ENCODE measurements at regions not wholly inside any gene's neighbourhood (a gene's known extent, or its start where the extent isn't known, plus 50 kb on each side); places are given as distances from the start of the nearest gene placed in this dataset.

DNA sequence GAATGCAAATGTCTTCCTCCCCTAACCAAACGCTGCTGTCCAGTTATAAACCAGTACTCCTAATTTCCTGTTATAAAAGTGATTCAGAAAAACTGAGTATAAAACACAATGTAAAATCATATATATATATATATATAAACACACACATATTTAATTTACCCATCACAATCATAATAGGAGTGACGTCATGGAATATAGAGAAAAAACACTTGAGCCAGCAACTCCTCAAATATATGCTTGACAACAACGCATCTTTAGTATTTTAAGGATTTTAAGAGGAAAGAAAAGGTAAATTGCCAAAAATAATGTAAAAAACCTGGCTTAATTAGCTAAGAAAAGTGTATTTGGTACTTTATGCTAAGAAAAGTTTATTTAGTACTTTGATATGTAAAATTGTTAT lies 2701.7 kb downstream of the PCDH7 start:
- TF ChIP-seq EZH2phosphoT487 (IDR thresholded peaks at IDR 0.05; ENCODE audit: insufficient read depth, low read depth) (no peak), EZH2 (IDR thresholded peaks at IDR 0.05; ENCODE audit: insufficient read depth, poor library complexity, severe bottlenecking) (no peak)
- WGBS, 2 experiments (ENCODE audit: low coverage in 1 of 2, low lambda C conversion rate in 2 of 2, missing lambda C conversion rate in 2 of 2) = 52 to 64% methylated on average over 3 of the region's 3 CpGs

DNA sequence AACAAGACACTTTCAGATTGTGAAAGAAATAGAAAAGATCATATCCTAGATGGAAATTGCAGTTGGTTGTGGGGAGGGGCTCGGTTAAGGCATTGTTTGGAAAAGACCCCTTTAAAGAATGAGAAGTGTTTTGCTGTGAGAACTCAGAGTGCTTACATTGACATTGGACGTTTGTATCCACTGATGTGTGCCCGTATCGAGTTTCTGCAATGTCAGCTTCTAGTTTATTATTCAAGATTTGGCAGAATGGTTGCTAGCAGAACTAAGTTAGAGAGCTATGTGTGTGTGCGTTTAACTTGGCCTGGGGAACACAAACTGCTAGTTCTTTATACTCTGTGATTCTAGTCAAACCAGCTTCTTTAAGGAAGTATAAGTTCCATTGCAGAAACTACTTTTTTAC lies 2702.5 kb downstream of the PCDH7 start:
- Histone ChIP-seq H3K36me3 (ENCODE audit: low read depth) (no peaks in the 10 kb centered on the region), H3K9me3 (ENCODE audit: low read depth) (no peaks in the 10 kb centered on the region), H3K79me2 (ENCODE audit: insufficient read depth) (no peaks in the 10 kb centered on the region), H2AFZ (no peak overlapping the region), H3K4me2 (ENCODE audit: unreplicated experiment) (no peak overlapping the region), H3K9ac (no peak overlapping the region), H3K27ac (no peak overlapping the region), H3F3A (ENCODE audit: insufficient read depth) (no peaks in the 10 kb centered on the region), H3K4me3 (no peak overlapping the region), H3K27me3 (replicated peaks; ENCODE audit: insufficient read depth) (no peaks in the 10 kb centered on the region), H4K20me1 (ENCODE audit: insufficient read depth) (no peaks in the 10 kb centered on the region), H3K4me1 (ENCODE audit: insufficient read depth) (no peaks in the 10 kb centered on the region), H3K9me2 (ENCODE audit: insufficient read depth) (no peaks in the 10 kb centered on the region)
- no peak for DNase-seq
- WGBS, 2 experiments (ENCODE audit: low coverage in 1 of 2, low lambda C conversion rate in 2 of 2, missing lambda C conversion rate in 2 of 2) = 14 to 27% methylated on average over 5 of the region's 5 CpGs
- in situ Hi-C loops (cut with MboI) = no loop called here
- TF ChIP-seq EZH2 (IDR thresholded peaks at IDR 0.05; ENCODE audit: insufficient read depth, poor library complexity, severe bottlenecking) (no peak), EZH2phosphoT487 (IDR thresholded peaks at IDR 0.05; ENCODE audit: insufficient read depth, low read depth) (no peak)

More for the DNA sequence above, 2701.7 kb downstream of the PCDH7 start:
- Histone ChIP-seq H4K20me1 (ENCODE audit: insufficient read depth) (no peaks in the 10 kb centered on the region), H3K9ac (no peak overlapping the region), H3K4me3 (no peak overlapping the region), H3K79me2 (ENCODE audit: insufficient read depth) (no peaks in the 10 kb centered on the region), H3K9me2 (ENCODE audit: insufficient read depth) (no peaks in the 10 kb centered on the region), H3K4me2 (ENCODE audit: unreplicated experiment) (no peak overlapping the region), H3F3A (ENCODE audit: insufficient read depth) (no peaks in the 10 kb centered on the region), H2AFZ (no peak overlapping the region), H3K36me3 (ENCODE audit: low read depth) (no peaks in the 10 kb centered on the region), H3K9me3 (ENCODE audit: low read depth) (no peaks in the 10 kb centered on the region), H3K27me3 (replicated peaks; ENCODE audit: insufficient read depth) (no peaks in the 10 kb centered on the region), H3K27ac (no peak overlapping the region), H3K4me1 (ENCODE audit: insufficient read depth) (no peaks in the 10 kb centered on the region)
- DNase-seq = no peak
- in situ Hi-C loops (cut with MboI) = no loop called here

DNA sequence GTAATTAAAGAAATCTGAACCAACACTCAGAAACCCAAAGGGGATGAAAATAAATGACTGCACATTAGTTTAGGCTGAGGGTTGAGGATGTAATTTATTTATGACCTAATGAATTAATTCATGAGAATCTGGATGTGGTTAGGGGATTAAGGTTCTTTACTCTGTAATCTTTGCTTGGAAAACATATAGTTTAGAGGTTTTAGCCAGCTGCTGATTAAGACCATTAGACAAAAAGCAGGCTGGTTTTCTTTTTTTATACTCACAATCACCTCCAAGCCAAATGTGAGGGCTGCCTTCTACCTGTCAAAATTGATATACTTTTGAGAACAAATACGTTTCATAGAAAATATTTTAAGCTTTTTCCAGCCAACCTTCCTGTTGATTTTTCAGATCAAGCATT lies 2705.8 kb downstream of the PCDH7 start:
- H3K79me2 ChIP-seq (ENCODE audit: insufficient read depth) = no peaks in the 10 kb centered on the region
- in situ Hi-C loops (cut with MboI) = no loop called here
- DNase-seq = no peak
- H3K9ac ChIP-seq = no peak overlapping the region
- no peak overlapping the region for H3K4me2 ChIP-seq (ENCODE audit: unreplicated experiment)
- H4K20me1 ChIP-seq (ENCODE audit: insufficient read depth) = no peaks in the 10 kb centered on the region
- no peak for TF ChIP-seq EZH2 (IDR thresholded peaks at IDR 0.05; ENCODE audit: insufficient read depth, poor library complexity, severe bottlenecking)
- TF ChIP-seq EZH2phosphoT487 (IDR thresholded peaks at IDR 0.05; ENCODE audit: insufficient read depth, low read depth) = no peak
- H3K36me3 ChIP-seq (ENCODE audit: low read depth) = no peaks in the 10 kb centered on the region
- WGBS, 2 experiments (ENCODE audit: low coverage in 1 of 2, low lambda C conversion rate in 2 of 2, missing lambda C conversion rate in 2 of 2) = 0 to 3% methylated on average over 1 of the region's 1 CpG
- H2AFZ ChIP-seq = no peak overlapping the region
- no peaks in the 10 kb centered on the region for H3K4me1 ChIP-seq (ENCODE audit: insufficient read depth)
- H3K27ac ChIP-seq = no peak overlapping the region
- no peak overlapping the region for H3K4me3 ChIP-seq
- no peaks in the 10 kb centered on the region for H3K27me3 ChIP-seq (replicated peaks; ENCODE audit: insufficient read depth)
- H3K9me2 ChIP-seq (ENCODE audit: insufficient read depth) = no peaks in the 10 kb centered on the region
- H3F3A ChIP-seq (ENCODE audit: insufficient read depth) = no peaks in the 10 kb centered on the region
- no peaks in the 10 kb centered on the region for H3K9me3 ChIP-seq (ENCODE audit: low read depth)

DNA sequence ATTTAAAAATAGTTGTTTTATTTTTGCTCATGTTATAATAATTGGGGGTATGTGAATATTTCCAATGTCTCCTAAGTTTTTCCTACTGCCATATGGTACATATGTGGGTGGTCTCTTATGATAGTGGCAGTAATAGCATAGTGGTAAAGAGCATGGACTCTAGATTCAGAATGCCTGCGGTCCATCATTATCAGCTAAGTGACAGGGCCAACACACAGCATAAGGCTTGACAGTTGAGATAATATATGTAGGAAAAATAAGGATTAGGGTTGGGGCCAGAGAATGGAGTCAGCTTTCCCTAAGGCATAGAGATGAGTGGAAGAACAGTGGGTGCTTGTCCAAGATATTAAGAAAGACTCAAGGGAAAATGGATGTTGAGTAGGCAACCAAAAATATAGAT lies 2707.5 kb downstream of the PCDH7 start:
- H3K9ac ChIP-seq = no peak overlapping the region
- TF ChIP-seq EZH2phosphoT487 (IDR thresholded peaks at IDR 0.05; ENCODE audit: insufficient read depth, low read depth) = no peak
- TF ChIP-seq EZH2 (IDR thresholded peaks at IDR 0.05; ENCODE audit: insufficient read depth, poor library complexity, severe bottlenecking) = no peak

DNA sequence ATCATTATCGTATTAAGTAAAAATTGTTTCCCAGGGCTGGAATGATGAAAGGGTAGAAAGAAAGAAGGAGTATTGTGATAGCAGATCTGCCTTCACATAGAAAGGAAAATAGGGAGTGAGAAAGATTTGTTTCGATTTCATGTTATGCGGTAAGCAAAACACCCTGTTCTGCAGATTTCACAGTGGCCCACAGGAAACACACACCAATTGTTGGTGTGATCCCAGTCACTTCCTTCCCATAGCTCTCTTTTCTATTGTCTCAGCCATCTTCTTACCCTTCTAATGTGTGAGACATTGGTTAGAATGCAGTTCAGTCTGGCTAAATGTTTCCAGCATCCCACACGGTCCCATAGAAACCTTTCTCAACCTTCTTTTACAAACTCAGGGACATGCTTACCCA lies 2709.8 kb downstream of the PCDH7 start:
- Histone ChIP-seq H3K4me3 (no peak overlapping the region), H2AFZ (no peak overlapping the region), H3K4me2 (ENCODE audit: unreplicated experiment) (no peak overlapping the region), H3K9ac (no peak overlapping the region), H3K27me3 (replicated peaks; ENCODE audit: insufficient read depth) (no peaks in the 10 kb centered on the region), H3K27ac (no peak overlapping the region), H4K20me1 (ENCODE audit: insufficient read depth) (no peaks in the 10 kb centered on the region), H3K9me2 (ENCODE audit: insufficient read depth) (no peaks in the 10 kb centered on the region), H3F3A (ENCODE audit: insufficient read depth) (no peaks in the 10 kb centered on the region), H3K9me3 (ENCODE audit: low read depth) (no peaks in the 10 kb centered on the region), H3K79me2 (ENCODE audit: insufficient read depth) (no peaks in the 10 kb centered on the region), H3K36me3 (ENCODE audit: low read depth) (no peaks in the 10 kb centered on the region), H3K4me1 (ENCODE audit: insufficient read depth) (no peaks in the 10 kb centered on the region)
- in situ Hi-C loops (cut with MboI) = no loop called here
- TF ChIP-seq EZH2 (IDR thresholded peaks at IDR 0.05; ENCODE audit: insufficient read depth, poor library complexity, severe bottlenecking) = no peak
- TF ChIP-seq EZH2phosphoT487 (IDR thresholded peaks at IDR 0.05; ENCODE audit: insufficient read depth, low read depth) = no peak
- DNase-seq = no peak
- WGBS, 2 experiments (ENCODE audit: low coverage in 1 of 2, low lambda C conversion rate in 2 of 2, missing lambda C conversion rate in 2 of 2) = 67 to 71% methylated on average over 4 of the region's 4 CpGs

More for the DNA sequence above, 2707.5 kb downstream of the PCDH7 start:
- DNase-seq = no peak
- Histone ChIP-seq H3K36me3 (ENCODE audit: low read depth) (no peaks in the 10 kb centered on the region), H3K27me3 (replicated peaks; ENCODE audit: insufficient read depth) (no peaks in the 10 kb centered on the region), H3K4me2 (ENCODE audit: unreplicated experiment) (no peak overlapping the region), H3F3A (ENCODE audit: insufficient read depth) (no peaks in the 10 kb centered on the region), H3K4me1 (ENCODE audit: insufficient read depth) (no peaks in the 10 kb centered on the region), H3K79me2 (ENCODE audit: insufficient read depth) (no peaks in the 10 kb centered on the region), H3K4me3 (no peak overlapping the region), H3K9me2 (ENCODE audit: insufficient read depth) (no peaks in the 10 kb centered on the region), H3K27ac (no peak overlapping the region), H4K20me1 (ENCODE audit: insufficient read depth) (no peaks in the 10 kb centered on the region), H2AFZ (no peak overlapping the region), H3K9me3 (ENCODE audit: low read depth) (no peaks in the 10 kb centered on the region)
- 43 to 44% methylated on average over 1 of the region's 1 CpG for WGBS, 2 experiments (ENCODE audit: low coverage in 1 of 2, low lambda C conversion rate in 2 of 2, missing lambda C conversion rate in 2 of 2)
- in situ Hi-C loops (cut with MboI) = no loop called here
